Brain pericyte (primary cell): ENCODE measurements at regions not wholly inside any gene's neighbourhood (a gene's known extent, or its start where the extent isn't known, plus 50 kb on each side); places are given as distances from the start of the nearest gene placed in this dataset.

Experiments
- DNase-seq: peaks from one replicate; pipeline ENCODE4 v3.0.0-alpha.2; 2012; ENCODE audit warnings: low read depth, low spot score

- no peak for DNase-seq
Measured at GRCh38 chr2:7588295-7588694, 671.1 kb downstream of the RNF144A start.

- no peak for DNase-seq
Measured at GRCh38 chr2:7592618-7593140, 675.5 kb downstream of the RNF144A start.

- DNase-seq, result no peak
Measured at GRCh38 chr2:7593360-7593759, 676.1 kb downstream of the RNF144A start.

GRCh38 chr2:7594211-7594610 lies 677.0 kb downstream of the RNF144A start:
- DNase-seq, result no peak

- no peak for DNase-seq
Measured at GRCh38 chr2:7595206-7595605, 678.0 kb downstream of the RNF144A start.

- DNase-seq, result no peak
Measured at GRCh38 chr2:7598402-7598801, 681.2 kb downstream of the RNF144A start.

- DNase-seq, result no peak
Measured at GRCh38 chr2:7599462-7600258, 682.4 kb downstream of the RNF144A start.

- no peak for DNase-seq
Measured at GRCh38 chr2:7601990-7602389, 684.8 kb downstream of the RNF144A start.

- DNase-seq, result no peak
Measured at GRCh38 chr2:7604456-7604855, 687.2 kb downstream of the RNF144A start.

- DNase-seq, result no peak
Measured at GRCh38 chr2:7607441-7608173, 690.4 kb downstream of the RNF144A start.

- no peak for DNase-seq
Measured at GRCh38 chr2:7609556-7609955, 692.3 kb downstream of the RNF144A start.

GRCh38 chr2:7609974-7610373 lies 692.8 kb downstream of the RNF144A start:
- DNase-seq, result no peak

GRCh38 chr2:7611750-7612149 lies 694.5 kb downstream of the RNF144A start:
- no peak for DNase-seq

GRCh38 chr2:7612969-7613368 lies 695.8 kb downstream of the RNF144A start:
- DNase-seq, result no peak

GRCh38 chr2:7613831-7614230 lies 696.6 kb downstream of the RNF144A start:
- DNase-seq, result no peak

GRCh38 chr2:7618031-7618430 lies 700.8 kb downstream of the RNF144A start:
- no peak for DNase-seq

GRCh38 chr2:7619203-7619970 lies 702.2 kb downstream of the RNF144A start:
- DNase-seq, result no peak

GRCh38 chr2:7620255-7620654 lies 703.0 kb downstream of the RNF144A start:
- no peak for DNase-seq

- DNase-seq, result no peak
Measured at GRCh38 chr2:7621018-7621814, 704.0 kb downstream of the RNF144A start.

- DNase-seq, result no peak
Measured at GRCh38 chr2:7625392-7626138, 708.4 kb downstream of the RNF144A start.

- no peak for DNase-seq
Measured at GRCh38 chr2:7626139-7626537, 708.9 kb downstream of the RNF144A start.
